T47D (cell line): ENCODE measurements at regions not wholly inside any gene's neighbourhood (a gene's known extent, or its start where the extent isn't known, plus 50 kb on each side); places are given as distances from the start of the nearest gene placed in this dataset.

ENCODE experiments used
- DNase-seq, 2 experiments: peaks; one replicate each; pipeline versions ENCODE4 v3.0.0 to v3.0.0-alpha.2; 2011 to 2012; ENCODE audit warnings: low read depth in 1 of 2, low spot score in 1 of 2
- JUND ChIP-seq: IDR thresholded peaks from 2 replicates; pipeline ENCODE4 v1.6.1; 2012; ENCODE audit warnings: low read depth
- in situ Hi-C: cut with HindIII; loops from 2 replicates; pipeline ENCODE4 v1.10.0; 2016; ENCODE audit warnings: low sequenced_read_pairs, low pct_unique_long_range_greater_than_20kb

- TF ChIP-seq JUND = no peak
- in situ Hi-C loops = no loop called here
- no peak for DNase-seq
Observed at GRCh38 chr1:63115527-63115926, 206.8 kb upstream of the FOXD3 start.

- in situ Hi-C loops = no loop called here
- no peak for TF ChIP-seq JUND
- no peak for DNase-seq
Observed at GRCh38 chr1:63116016-63116415, 206.4 kb upstream of the FOXD3 start.

- in situ Hi-C loops = no loop called here
- no peak for TF ChIP-seq JUND
- no peak for DNase-seq
Observed at GRCh38 chr1:63119575-63120155, 202.7 kb upstream of the FOXD3 start.

GRCh38 chr1:63122079-63122478 is 200.3 kb upstream of the FOXD3 start:
- no peak for TF ChIP-seq JUND
- in situ Hi-C loops = no loop called here
- no peak for DNase-seq

- in situ Hi-C loops = no loop called here
- DNase-seq = no peak
Observed at GRCh38 chr1:63124666-63125191, 197.6 kb upstream of the FOXD3 start.

GRCh38 chr1:63126104-63126503 is 196.3 kb upstream of the FOXD3 start:
- DNase-seq = no peak
- in situ Hi-C loops = no loop called here
- TF ChIP-seq JUND = no peak

More at GRCh38 chr1:63124666-63125191, 197.6 kb upstream of the FOXD3 start:
- TF ChIP-seq JUND = no peak

- in situ Hi-C loops = no loop called here
- no peak for TF ChIP-seq JUND
- no peak for DNase-seq
Observed at GRCh38 chr1:63127376-63127775, 195.0 kb upstream of the FOXD3 start.

- TF ChIP-seq JUND = no peak
- in situ Hi-C loops = no loop called here
- DNase-seq = no peak
Observed at GRCh38 chr1:63128556-63128955, 193.8 kb upstream of the FOXD3 start.

- in situ Hi-C loops = no loop called here
- no peak for TF ChIP-seq JUND
Observed at GRCh38 chr1:63129184-63129583, 193.2 kb upstream of the FOXD3 start.

GRCh38 chr1:63129855-63130254 is 192.5 kb upstream of the FOXD3 start:
- in situ Hi-C loops = no loop called here
- DNase-seq = no peak
- no peak for TF ChIP-seq JUND

More at GRCh38 chr1:63129184-63129583, 193.2 kb upstream of the FOXD3 start:
- no peak for DNase-seq

- in situ Hi-C loops = no loop called here
- no peak for DNase-seq
Observed at GRCh38 chr1:63134501-63135173, 187.7 kb upstream of the FOXD3 start.

GRCh38 chr1:63135174-63135512 is 187.2 kb upstream of the FOXD3 start:
- no peak for TF ChIP-seq JUND
- no peak for DNase-seq
- in situ Hi-C loops = no loop called here

More at GRCh38 chr1:63134501-63135173, 187.7 kb upstream of the FOXD3 start:
- no peak for TF ChIP-seq JUND

- in situ Hi-C loops = no loop called here
- no peak for DNase-seq
- no peak for TF ChIP-seq JUND
Observed at GRCh38 chr1:63135801-63136200, 186.6 kb upstream of the FOXD3 start.
